Nucleus accumbens (tissue), 56 donors: ENCODE measurements at regions not wholly inside any gene's neighbourhood (a gene's known extent, or its start where the extent isn't known, plus 50 kb on each side); places are given as distances from the start of the nearest gene placed in this dataset.
"Not testable (repeated sequence)": the region's sequence is repeated elsewhere in the genome, so short reads cannot be mapped to it uniquely, and the experiment has no call there.

Source experiments
- DNase-seq, 56 donors: peaks; one replicate each; lab custom pipeline; 2025; lab: John Stamatoyannopoulos, UW

DNA sequence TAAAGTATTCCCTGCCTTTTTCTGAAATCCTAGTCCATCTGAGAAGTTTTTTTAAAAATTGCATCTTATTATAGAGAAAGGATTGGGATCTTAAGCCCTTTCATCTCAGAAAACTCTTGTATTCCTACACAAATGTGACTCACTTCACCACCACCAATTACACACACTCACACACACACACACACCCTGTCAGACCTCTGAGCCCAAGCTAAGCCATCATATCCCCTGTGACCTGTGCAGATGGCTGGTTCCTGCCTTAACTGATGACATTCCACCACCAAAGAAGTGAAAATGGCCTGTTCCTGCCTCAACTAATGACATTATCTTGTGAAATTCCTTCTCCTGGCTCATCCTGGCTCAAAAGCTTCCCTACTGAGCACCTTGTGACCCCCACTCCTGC, 1181.9 kb downstream of the ROBO2 start:
- DNase-seq, result no peak

DNA sequence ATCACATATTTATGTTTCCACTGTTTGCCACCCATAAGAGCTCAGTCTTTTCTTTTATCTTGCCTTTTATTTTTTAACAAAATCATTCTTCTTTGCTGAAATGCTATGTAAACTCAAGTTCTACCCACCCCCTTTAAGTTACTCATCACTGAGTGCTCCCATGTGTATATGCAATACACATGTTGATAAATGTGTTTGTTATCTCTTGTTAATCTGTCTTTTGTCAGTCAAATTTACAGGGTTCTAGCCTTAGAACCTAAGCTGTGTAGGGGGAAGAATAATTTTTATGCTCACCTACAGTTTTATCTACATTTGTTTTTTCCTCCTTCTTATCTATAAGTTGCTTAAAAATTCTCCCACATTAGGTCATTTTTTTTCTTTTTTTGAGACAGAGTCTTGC, 1195.9 kb downstream of the ROBO2 start:
- DNase-seq, result no peak

DNA sequence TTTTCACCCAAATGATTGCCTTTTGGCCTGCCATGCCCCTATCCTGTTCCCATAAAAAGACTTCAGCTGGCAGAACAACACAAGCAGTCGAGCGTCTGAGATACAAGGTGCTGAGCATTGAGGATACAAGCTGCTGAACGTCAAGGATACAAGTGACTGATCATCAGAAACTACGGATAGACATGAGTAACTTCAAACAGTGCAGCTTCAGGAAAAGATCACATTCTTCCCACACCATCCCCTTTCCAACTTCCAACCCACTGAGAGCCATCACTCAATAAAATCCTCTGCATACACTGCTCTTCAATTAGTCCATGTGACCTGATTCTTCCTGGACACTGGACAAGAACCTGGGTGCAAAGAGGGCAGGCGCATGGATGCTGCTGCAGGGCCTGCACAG, 1198.9 kb downstream of the ROBO2 start:
- DNase-seq, result no peak

DNA sequence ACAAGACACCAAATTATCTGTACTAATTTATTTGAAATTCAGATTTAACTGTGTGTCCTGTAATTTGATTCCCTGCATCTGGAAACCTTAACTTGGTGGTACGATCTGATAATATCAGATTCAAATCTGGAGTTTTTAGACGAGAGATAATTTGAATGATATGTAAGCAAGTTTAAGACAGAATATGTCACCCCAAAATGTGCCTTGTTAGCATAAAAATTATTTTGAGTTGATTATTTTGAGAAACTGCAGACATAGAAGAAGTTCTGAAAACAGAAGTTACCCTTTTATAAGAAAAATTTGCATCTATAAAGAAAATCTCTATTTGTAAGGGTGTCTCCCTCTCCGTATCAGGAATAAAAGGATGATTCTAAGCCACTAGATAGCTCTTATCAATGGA, 1202.8 kb downstream of the ROBO2 start:
- no peak for DNase-seq

DNA sequence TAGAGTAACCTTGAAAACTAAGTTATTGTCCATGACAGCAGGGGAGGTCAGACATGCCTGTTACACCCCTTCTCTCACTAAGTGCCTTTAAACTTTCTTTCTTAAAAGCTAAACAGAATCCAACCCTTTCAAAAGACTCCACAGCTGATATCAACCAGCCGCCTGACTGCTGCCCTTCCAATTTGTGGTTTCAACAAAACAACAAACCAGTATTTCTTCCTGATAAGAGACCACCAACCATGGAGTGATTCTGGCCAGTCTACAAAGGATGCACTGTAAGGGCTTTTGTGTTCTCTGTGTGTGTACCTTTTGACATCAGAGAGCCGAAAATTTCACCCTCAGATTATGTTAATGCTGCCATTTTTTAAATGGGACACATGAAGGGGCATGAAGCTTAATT, 1204.2 kb downstream of the ROBO2 start:
- DNase-seq, result no peak

DNA sequence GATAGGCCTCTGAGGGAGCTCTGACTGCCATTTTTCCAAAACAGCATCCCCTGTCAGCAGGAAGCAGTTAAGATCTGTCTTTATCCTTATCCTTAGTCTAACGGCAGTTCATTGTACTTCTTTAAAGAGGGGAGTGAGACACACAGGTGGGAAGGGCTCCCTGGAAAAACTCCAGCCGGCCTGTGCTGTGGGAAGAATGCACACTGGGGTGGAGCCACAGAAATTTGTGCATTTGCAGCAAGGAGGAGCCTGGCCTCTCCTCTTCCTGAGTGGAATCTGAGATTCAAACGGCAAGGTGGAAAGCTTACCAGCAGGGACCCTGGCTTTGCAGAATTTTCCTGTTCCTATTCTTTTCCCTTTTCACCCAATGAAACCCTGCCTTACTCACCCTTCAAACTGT, 1209.4 kb downstream of the ROBO2 start:
- no peak for DNase-seq

DNA sequence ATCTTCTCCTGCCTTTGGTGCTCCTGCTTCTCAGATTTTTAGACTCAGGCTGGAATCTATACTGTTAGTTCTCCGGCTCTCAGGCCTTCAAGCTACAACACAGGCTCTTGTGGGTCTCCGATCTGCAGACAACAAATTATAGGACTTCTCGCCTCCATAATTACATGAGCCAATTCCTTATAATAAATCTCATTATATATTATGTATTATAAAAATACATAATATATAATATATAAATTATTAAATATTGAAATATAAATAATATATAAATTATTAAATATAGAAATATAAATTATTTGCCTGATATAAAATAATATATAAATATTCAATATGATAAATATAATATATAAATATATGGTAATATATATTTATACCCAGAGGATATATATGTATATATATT, 1214.0 kb downstream of the ROBO2 start:
- DNase-seq, result no peak

DNA sequence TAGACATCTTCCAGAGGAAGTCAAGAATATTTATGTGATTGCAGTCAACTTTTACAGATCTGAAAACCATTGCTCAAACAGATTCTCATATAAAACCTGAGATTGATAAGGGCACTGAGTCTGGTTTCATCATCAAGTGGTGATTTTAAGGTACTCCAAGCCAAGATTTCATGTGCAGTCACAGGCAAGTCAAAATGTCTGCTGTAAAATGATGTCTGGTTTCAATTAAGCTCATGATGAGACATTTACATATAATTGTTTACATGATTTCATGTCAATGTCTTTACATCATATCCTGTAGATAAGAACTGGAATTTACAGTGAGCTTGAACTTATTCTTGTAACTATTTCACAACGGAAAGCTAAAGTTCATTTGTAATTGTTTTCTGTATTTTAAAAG, 1215.5 kb downstream of the ROBO2 start:
- no peak for DNase-seq

DNA sequence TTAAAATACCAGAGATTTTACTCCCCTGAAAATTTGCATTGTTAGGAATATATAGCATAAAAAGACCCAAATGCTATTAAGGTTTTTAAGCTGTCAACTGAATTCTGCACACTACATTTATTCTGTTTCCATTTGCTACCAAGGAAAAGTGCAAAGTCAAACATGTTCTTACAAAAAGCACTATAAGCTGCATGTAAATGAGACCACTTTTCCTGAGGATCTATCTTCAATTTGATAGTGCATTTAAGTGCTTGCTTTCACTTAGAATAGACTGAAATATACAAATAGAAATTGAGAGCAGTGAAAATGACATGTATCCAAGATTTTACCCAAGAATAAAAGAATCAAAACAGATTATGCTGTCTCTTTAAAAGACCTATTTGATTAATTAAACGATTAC, 1216.2 kb downstream of the ROBO2 start:
- DNase-seq, result no peak

DNA sequence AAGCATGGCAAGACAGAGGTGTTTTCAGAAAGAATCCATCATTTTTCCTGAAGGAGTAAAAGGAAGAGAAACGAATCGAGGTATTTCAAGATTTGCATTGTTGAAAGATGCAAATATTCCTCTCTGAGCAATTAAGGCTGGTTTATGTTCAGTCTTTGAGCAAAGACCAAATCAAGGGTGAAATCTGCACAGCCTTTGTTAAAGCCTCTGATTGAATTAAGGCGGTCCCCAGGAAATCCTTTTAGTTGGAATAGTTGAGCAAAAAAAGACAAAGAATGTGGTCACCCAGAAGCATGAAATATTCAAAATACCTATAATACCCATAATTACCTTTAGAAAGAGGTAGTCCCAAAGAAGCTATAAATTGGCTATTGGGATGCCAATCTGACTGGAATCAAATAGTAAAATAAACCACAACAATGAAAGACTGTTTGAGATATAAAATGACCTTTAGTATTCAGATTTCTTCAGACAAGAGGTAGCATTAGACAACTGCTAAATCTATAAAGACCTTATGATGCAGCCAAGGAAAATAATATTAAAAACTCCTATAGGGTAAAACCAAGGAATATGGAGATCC, 1218.1 kb downstream of the ROBO2 start:
- no peak for DNase-seq

DNA sequence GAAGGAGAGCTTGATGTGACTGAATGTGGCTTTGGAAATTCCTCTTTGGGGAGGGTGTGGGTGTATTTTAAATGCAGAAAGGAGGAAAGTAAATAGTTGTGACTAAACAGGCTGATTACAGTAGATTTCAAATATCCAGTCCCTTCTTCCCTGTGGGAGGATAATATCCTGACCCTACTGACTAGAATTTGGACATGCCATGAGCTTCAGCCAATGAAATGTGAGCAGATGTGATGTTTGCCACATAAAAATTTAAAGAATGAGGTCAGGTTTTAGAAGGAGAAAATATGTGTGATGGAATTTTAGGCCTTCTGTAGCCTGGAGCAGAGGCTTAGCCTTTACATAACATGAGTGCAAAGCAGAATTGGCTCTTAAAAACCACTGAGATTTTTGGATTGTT, 1218.9 kb downstream of the ROBO2 start:
- DNase-seq, result no peak

DNA sequence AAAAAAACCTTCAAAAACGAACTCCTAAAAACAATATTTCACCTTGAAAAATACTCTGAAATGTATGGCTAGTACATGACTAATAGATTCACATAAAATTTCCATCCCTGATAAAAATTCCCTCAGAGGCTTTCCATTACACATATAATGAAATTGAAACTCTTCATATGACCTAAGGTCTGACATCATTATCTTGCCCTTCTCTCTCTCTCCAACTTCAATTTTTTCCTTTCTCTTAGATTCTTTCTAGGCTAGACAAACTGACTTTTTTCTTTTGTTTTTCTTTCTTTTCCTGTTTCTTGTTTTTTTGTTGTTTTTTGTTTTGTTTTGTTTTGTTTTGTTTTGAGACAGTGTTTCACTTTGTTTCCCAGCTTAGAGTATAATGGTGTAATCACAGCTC, 1220.5 kb downstream of the ROBO2 start:
- DNase-seq, result no peak

DNA sequence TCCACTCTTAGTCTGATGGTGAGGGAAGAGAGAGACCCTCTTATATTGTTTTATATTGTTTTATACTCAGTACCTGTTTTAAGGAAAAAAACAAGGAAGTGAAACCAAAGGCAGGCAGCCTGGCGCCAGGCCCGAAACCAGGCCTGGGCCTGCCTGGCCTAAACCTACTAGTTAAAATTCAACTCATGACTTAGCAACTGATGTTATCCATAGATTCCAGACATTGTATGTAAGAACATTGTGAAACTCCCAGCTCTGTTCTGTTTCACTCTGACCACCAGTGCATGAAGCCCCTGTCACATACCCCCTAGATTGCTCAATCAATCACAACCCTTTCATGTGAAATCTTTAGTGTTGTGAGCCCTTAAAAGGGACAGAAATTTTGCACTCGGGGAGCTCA, 1226.7 kb downstream of the ROBO2 start:
- not testable (repeated sequence) for DNase-seq

DNA sequence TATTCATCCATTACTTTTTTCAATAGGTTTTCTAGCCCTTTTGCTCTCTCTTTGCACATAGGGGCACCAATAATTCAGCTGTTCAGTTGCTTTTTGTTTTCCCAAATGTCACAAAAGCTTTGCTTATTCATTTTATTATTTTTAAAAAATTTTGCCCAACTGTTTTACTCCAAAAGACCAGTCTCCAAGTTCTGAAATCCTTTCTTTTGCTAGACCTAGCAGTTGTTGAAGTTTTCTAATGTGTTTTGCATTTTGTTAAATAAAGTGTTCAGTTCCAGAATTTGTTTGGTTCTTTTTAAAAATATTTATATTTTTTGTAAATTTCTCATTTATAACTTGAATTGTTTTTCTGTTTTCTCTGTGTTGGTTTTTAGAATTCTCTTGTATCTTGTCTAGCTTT, 1227.3 kb downstream of the ROBO2 start:
- DNase-seq, result no peak

DNA sequence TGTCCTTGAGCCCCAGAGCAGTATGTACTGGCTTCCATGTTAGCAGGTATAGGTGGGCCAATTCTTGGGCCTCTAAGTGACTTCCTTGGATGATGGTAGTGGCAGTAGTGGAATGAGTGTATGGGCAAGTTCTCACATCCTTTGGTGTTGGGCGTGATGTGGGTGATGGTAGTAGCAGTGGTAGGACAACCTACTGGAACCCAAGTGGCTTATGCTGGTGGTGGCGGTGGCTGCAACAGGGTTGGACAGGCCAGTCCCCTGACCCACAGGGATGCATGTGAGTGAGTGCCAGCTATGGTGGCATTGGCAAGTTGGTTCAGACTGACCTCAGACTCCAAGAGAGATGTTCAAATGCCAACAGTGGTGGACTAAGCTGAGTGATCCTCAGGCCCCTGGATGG, 1228.2 kb downstream of the ROBO2 start:
- no peak for DNase-seq

DNA sequence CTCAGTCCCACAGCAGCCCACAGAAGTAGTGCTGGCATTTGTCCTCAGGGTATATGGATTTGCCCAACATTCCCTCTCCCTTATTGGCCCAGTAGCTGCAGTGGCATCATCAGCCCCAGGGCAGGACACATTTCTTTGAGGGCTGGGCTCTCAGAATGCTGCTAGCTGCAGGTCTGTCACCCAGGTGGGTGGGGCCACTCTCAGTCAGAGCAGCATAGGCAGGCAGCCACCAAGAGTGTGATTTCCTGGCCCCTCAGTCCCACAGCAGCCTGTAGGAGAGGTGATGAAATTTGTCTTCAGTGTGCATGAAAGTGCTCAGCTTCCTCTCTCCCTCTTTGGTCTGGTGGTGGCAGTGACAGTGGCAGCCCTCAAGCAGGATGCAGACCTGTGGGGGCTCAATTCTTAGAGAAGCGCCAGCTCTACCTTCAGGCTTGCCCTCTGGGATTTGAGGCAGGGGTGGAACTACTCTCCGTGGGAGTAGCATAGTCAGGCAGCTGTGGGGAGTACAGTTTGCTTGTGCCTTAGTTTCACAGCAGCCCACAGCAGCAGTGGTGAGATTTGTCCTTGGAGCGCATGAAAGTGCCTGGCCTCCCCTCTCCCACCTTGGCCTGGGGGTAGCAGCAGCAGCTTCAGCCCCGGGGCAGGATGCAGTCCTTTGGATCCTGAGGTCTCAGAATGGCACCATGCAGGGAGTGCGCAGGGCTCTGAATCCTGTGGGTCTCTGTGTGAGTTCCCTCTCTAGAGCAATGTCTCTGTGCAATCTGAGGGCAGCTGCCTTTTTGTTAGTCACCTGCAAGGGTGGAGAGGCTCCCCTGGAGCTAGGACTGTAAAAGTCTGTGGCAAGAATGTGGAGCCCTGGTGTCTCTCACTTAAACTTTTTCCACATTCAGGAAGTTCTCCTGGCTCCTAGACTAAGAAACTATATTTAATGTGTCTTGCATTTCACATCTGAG, 1229.1 kb downstream of the ROBO2 start:
- DNase-seq, result no peak

DNA sequence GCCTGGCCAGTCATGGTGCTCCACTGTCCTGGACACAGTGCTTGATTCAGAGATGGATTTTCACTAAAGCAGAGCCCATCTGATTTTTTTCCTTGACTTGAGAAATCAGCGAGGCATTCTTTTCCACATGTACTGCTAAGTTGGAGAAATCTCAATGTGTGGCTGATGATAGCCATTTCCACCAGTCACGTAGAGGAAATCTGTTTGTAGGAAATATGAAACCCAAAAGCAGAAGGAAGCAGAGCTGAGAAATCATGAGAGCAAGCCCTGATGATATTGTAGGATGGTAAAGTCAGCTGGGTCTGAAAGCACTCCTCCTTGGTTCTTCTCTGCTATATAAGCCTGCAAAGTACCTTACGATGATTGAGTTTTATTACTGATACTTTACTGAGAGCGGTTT, 1233.4 kb downstream of the ROBO2 start:
- DNase-seq, result no peak

DNA sequence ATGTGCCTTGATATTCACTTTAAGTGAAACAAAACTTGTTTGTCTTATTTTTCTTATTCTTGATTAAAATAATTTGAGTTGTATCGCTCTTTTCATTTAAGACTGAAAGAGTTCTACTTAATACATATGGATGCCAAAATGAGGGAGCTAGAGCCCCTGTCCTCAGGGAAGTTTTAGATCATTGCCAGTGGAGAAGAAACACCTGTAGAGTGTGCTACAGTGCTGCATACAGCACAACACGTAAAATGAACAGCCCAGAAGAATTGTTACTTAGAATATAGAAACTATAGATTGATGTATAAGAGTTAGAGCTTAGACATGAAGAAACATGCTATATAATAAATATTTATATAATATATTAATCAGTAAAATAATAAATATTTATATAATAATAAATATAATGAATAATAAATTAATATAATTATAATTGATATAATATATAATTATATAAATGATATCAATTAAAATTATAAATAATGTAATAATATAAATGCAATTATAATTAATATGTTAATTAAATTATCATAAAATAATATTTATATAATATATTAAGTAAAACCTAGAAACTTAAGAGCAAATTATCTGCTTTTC, 1234.7 kb downstream of the ROBO2 start:
- no peak for DNase-seq

DNA sequence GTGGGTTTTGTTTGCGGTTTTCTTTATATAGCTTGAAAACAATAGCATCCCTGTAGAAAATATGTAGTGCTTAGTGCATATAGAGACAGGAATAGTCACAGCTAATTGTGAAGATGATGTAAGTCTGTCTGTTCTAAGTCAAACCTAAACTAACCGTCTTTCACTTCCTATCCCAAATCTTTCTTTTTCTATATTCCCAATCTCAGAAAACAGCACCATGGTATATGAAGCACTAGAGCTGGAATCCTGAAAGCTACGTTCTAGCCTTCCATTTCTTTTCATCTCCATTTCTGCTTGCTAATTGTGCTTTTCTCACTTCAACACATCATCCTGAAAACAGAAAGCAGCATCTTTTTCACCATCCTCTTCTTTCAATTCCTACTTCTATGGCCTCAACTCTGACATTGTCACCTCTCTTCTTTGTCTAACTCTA, 1235.5 kb downstream of the ROBO2 start:
- no peak for DNase-seq

DNA sequence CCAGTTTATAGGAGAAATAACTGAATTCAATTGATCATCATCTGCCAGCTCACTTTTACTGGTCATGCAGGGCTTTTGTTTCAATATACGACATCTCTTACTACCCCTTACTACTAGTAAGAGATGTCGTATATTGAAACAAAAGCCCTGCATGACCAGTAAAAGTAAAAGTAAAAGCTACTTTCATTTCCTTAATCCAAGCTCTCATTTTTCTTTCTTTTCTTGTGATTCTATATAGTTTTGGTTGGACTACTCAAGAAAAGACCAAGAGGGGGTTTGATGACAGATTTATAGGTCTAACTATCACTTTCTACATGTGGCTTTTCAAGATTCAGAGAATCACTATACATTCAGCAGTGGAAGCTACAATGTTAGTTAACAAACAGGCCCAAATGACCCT, 1237.3 kb downstream of the ROBO2 start:
- no peak for DNase-seq

DNA sequence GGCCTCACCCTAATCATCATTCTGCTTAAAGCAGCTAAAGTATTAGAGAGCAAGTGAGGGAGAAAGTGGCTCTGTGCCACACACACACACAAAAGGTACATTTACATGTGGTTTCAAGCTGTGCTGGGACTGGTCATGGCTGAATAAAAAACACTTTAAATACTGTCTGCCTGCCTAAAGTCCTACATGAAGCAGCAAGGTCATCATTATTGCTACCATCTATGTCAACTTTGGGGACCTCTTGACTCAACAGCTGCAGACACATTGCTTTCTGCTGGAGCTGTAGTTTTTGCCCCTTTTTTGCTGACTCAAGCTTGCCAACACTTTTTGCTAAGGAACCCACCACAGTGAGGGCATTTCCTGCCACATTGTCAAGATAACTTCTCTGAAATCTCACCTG, 1237.9 kb downstream of the ROBO2 start:
- no peak for DNase-seq

DNA sequence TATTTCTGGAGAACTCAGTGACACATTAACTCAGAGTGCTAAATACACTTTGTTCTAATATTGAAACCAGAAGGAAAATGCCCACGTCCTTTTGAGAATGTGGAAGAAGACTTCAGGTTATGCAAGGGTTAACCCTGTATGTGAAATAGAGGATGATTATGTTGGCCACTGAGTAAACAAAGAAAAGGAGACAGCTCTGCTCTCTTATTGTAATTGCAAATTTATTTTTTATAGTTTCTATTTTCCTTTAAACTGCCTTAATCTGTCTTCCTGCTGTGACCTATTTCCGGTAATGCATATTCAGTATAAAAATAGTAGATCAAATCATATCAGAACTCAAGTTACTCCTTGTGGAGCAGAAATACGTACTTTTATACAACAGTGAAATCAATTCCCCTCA, 1239.2 kb downstream of the ROBO2 start:
- no peak for DNase-seq
